CD8-positive, alpha-beta memory T cell (primary cell): ENCODE measurements at regions not wholly inside any gene's neighbourhood (a gene's known extent, or its start where the extent isn't known, plus 50 kb on each side); places are given as distances from the start of the nearest gene placed in this dataset.

Experiments
- CTCF ChIA-PET: fragments of 350-600 bp; sonication (Branson Sonifier 250); formaldehyde crosslinking; loops from one replicate; lab custom pipeline; 2021; ENCODE audit warnings: antibody characterized with exemption; lab: Charles Lee
- POLR2A ChIA-PET: fragments of 350-600 bp; sonication (Branson Sonifier 250); formaldehyde crosslinking; loops from one replicate; lab custom pipeline; 2021; ENCODE audit warnings: antibody characterized with exemption; lab: Charles Lee
- DNase-seq, 5 donors: peaks; one replicate each; pipeline versions ENCODE4 v3.0.0 to v3.0.0-alpha.2; 2020 to 2022; ENCODE audit warnings: mixed read lengths in 1 of 5
- H3K27ac ChIP-seq: one replicate; pipeline ENCODE4 v1.7.0; 2013; ENCODE audit warnings: low read depth, mild to moderate bottlenecking, low read length, moderate library complexity
- H3K27me3 ChIP-seq: 2 replicates; pipeline ENCODE4 v1.7.0; 2013; ENCODE audit warnings: low read length, mild to moderate bottlenecking; ENCODE audit not compliant: insufficient read depth, poor library complexity, severe bottlenecking
- H3K36me3 ChIP-seq: 2 replicates; pipeline ENCODE4 v1.7.0; 2013; ENCODE audit warnings: mild to moderate bottlenecking, low read length, moderate library complexity; ENCODE audit not compliant: insufficient read depth
- H3K4me1 ChIP-seq: 2 replicates; pipeline ENCODE4 v1.7.0; 2013; ENCODE audit warnings: mild to moderate bottlenecking, low read length, moderate library complexity; ENCODE audit not compliant: insufficient read depth
- H3K4me3 ChIP-seq: 2 replicates; pipeline ENCODE4 v1.7.0; 2013; ENCODE audit warnings: mild to moderate bottlenecking, low read length
- H3K9me3 ChIP-seq: 2 replicates; pipeline ENCODE4 v1.7.0; 2013; ENCODE audit warnings: mild to moderate bottlenecking, low read length
- H3K27ac Mint-ChIP-seq, 8 donors: one replicate each; pipeline ENCODE4 v1.8.0; 2020 to 2021; ENCODE audit warnings: mixed read lengths in 8 of 8, mild to moderate bottlenecking in 6 of 8, inconsistent platforms in 3 of 8, moderate library complexity in 3 of 8
- H3K27me3 Mint-ChIP-seq, 2 donors: one replicate each; pipeline ENCODE4 v1.8.0; 2020 to 2021; ENCODE audit warnings: mixed read lengths in 2 of 2, mild to moderate bottlenecking in 1 of 2, moderate library complexity in 1 of 2
- H3K36me3 Mint-ChIP-seq, 3 donors: one replicate each; pipeline ENCODE4 v1.8.0; 2020 to 2021; ENCODE audit warnings: mixed read lengths in 3 of 3, inconsistent platforms in 1 of 3, mild to moderate bottlenecking in 1 of 3
- H3K4me1 Mint-ChIP-seq, 3 donors: one replicate each; pipeline ENCODE4 v1.8.0; 2020 to 2021; ENCODE audit warnings: mixed read lengths in 3 of 3, inconsistent platforms in 1 of 3, mild to moderate bottlenecking in 1 of 3
- H3K4me3 Mint-ChIP-seq, 7 donors: one replicate each; pipeline ENCODE4 v1.8.0; 2020 to 2021; ENCODE audit warnings: mixed read lengths in 7 of 7, mild to moderate bottlenecking in 6 of 7, moderate library complexity in 4 of 7, inconsistent platforms in 2 of 7
- H3K9me3 Mint-ChIP-seq, 5 donors: one replicate each; pipeline ENCODE4 v1.8.0; 2020 to 2022; ENCODE audit warnings: mixed read lengths in 5 of 5, mild to moderate bottlenecking in 3 of 5, moderate library complexity in 2 of 5, inconsistent platforms in 1 of 5

GRCh38 chr2:41905597-41906337 is 142.1 kb upstream of the PKDCC start:
- Mint-ChIP-seq H3K27me3 (peaks cover 17 to 42% of the 10 kb centered on the region in 2 donors), H3K27ac (no peak overlapping the region), H3K4me3 (no peak overlapping the region), H3K4me1 (peaks cover 9 to 17% (median 12%) of the 10 kb centered on the region in 3 donors), H3K36me3 (peaks cover 0 to 10% (median 0%) of the 10 kb centered on the region in 3 donors), H3K9me3 (no peaks in the 10 kb centered on the region)
- no peak for DNase-seq
- Histone ChIP-seq H3K36me3 (no peaks in the 10 kb centered on the region), H3K27ac (no peak overlapping the region), H3K4me1 (no peaks in the 10 kb centered on the region), H3K27me3 (no peaks in the 10 kb centered on the region), H3K4me3 (no peak overlapping the region), H3K9me3 (no peaks in the 10 kb centered on the region)
- ChIA-PET POLR2A (no interaction called here), CTCF (no interaction called here)

GRCh38 chr2:41906338-41906725 is 141.5 kb upstream of the PKDCC start:
- H3K27ac ChIP-seq: no peak overlapping the region
- Mint-ChIP-seq H3K9me3 (no peaks in the 10 kb centered on the region), H3K27me3 (peaks cover 17 to 42% of the 10 kb centered on the region in 2 donors), H3K4me1 (peaks cover 9 to 17% (median 12%) of the 10 kb centered on the region in 3 donors), H3K4me3 (no peak overlapping the region), H3K36me3 (peaks cover 0 to 9% (median 0%) of the 10 kb centered on the region in 3 donors), H3K27ac (no peak overlapping the region)
- POLR2A ChIA-PET: no interaction called here
- H3K4me1 ChIP-seq: no peaks in the 10 kb centered on the region
- H3K4me3 ChIP-seq: no peak overlapping the region
- H3K27me3 ChIP-seq: no peaks in the 10 kb centered on the region
- no peak for DNase-seq
- H3K36me3 ChIP-seq: no peaks in the 10 kb centered on the region
- no peaks in the 10 kb centered on the region for H3K9me3 ChIP-seq
- CTCF ChIA-PET: no interaction called here

- H3K27ac Mint-ChIP-seq: no peak overlapping the region
- H3K36me3 Mint-ChIP-seq: peaks cover 0 to under 1% (median 0%) of the 10 kb centered on the region in 3 donors
- H3K27me3 Mint-ChIP-seq: peaks cover 14 to 35% of the 10 kb centered on the region in 2 donors
- DNase-seq: no peak
- Histone ChIP-seq H3K4me1 (no peaks in the 10 kb centered on the region), H3K27me3 (no peaks in the 10 kb centered on the region), H3K36me3 (no peaks in the 10 kb centered on the region), H3K4me3 (no peak overlapping the region), H3K27ac (no peak overlapping the region), H3K9me3 (no peaks in the 10 kb centered on the region)
- no peaks in the 10 kb centered on the region for H3K9me3 Mint-ChIP-seq
- CTCF ChIA-PET: interaction anchor here (0.6 kb wide), 1 partner anchor 65 kb away, joined by 3 read pairs; no protein-coding TSS in a partner anchor
- no peak overlapping the region for H3K4me3 Mint-ChIP-seq
- POLR2A ChIA-PET: no interaction called here
- H3K4me1 Mint-ChIP-seq: peaks cover 9 to 14% (median 12%) of the 10 kb centered on the region in 3 donors
These were observed 140.7 kb upstream of the PKDCC start for GRCh38 chr2:41907141-41907540.

GRCh38 chr2:41907771-41908207 is 140.0 kb upstream of the PKDCC start:
- ChIA-PET POLR2A (no interaction called here), CTCF (no interaction called here)
- Mint-ChIP-seq H3K9me3 (no peaks in the 10 kb centered on the region), H3K27ac (no peak overlapping the region), H3K4me1 (peaks cover 9 to 14% (median 12%) of the 10 kb centered on the region in 3 donors), H3K36me3 (no peaks in the 10 kb centered on the region), H3K27me3 (peaks cover 10 to 34% of the 10 kb centered on the region in 2 donors), H3K4me3 (no peak overlapping the region)
- H3K27me3 ChIP-seq: no peaks in the 10 kb centered on the region
- no peak for DNase-seq
- no peak overlapping the region for H3K4me3 ChIP-seq
- no peaks in the 10 kb centered on the region for H3K4me1 ChIP-seq
- no peaks in the 10 kb centered on the region for H3K36me3 ChIP-seq
- H3K9me3 ChIP-seq: no peaks in the 10 kb centered on the region
- no peak overlapping the region for H3K27ac ChIP-seq

GRCh38 chr2:41908349-41908748 is 139.5 kb upstream of the PKDCC start:
- DNase-seq: no peak
- ChIA-PET POLR2A (no interaction called here), CTCF (no interaction called here)
- Mint-ChIP-seq H3K4me1 (peaks cover 9 to 14% (median 12%) of the 10 kb centered on the region in 3 donors), H3K27ac (no peak overlapping the region), H3K4me3 (no peak overlapping the region), H3K36me3 (no peaks in the 10 kb centered on the region), H3K9me3 (no peaks in the 10 kb centered on the region), H3K27me3 (peaks cover 10 to 29% of the 10 kb centered on the region in 2 donors)
- Histone ChIP-seq H3K27me3 (no peaks in the 10 kb centered on the region), H3K9me3 (no peaks in the 10 kb centered on the region), H3K4me1 (no peaks in the 10 kb centered on the region), H3K27ac (no peak overlapping the region), H3K4me3 (no peak overlapping the region), H3K36me3 (no peaks in the 10 kb centered on the region)

- H3K4me3 ChIP-seq: no peak overlapping the region
- Mint-ChIP-seq H3K36me3 (peaks cover 0 to 7% (median 3%) of the 10 kb centered on the region in 3 donors), H3K27me3 (peaks cover 8 to 21% of the 10 kb centered on the region in 2 donors), H3K4me1 (peaks cover 9 to 14% (median 12%) of the 10 kb centered on the region in 3 donors), H3K9me3 (no peaks in the 10 kb centered on the region), H3K4me3 (no peak overlapping the region), H3K27ac (peak overlapping the region in 2 of 8 donors; percentile 11 to 55)
- no peak for DNase-seq
- no peaks in the 10 kb centered on the region for H3K27me3 ChIP-seq
- no peaks in the 10 kb centered on the region for H3K9me3 ChIP-seq
- H3K27ac ChIP-seq: no peak overlapping the region
- H3K4me1 ChIP-seq: no peaks in the 10 kb centered on the region
- no peaks in the 10 kb centered on the region for H3K36me3 ChIP-seq
- POLR2A ChIA-PET: no interaction called here
- CTCF ChIA-PET: no interaction called here
These were observed 138.2 kb upstream of the PKDCC start for GRCh38 chr2:41909584-41909983.

- Mint-ChIP-seq H3K27ac (no peak overlapping the region), H3K4me1 (peaks cover 9 to 14% (median 12%) of the 10 kb centered on the region in 3 donors), H3K36me3 (peaks cover 0 to 9% (median 3%) of the 10 kb centered on the region in 3 donors), H3K4me3 (no peak overlapping the region), H3K27me3 (peaks cover 8 to 18% of the 10 kb centered on the region in 2 donors), H3K9me3 (no peaks in the 10 kb centered on the region)
- no peaks in the 10 kb centered on the region for H3K27me3 ChIP-seq
- DNase-seq: no peak
- H3K27ac ChIP-seq: no peak overlapping the region
- H3K9me3 ChIP-seq: no peaks in the 10 kb centered on the region
- POLR2A ChIA-PET: no interaction called here
- CTCF ChIA-PET: no interaction called here
- H3K4me1 ChIP-seq: no peaks in the 10 kb centered on the region
- H3K36me3 ChIP-seq: no peaks in the 10 kb centered on the region
- H3K4me3 ChIP-seq: no peak overlapping the region
These were observed 137.7 kb upstream of the PKDCC start for GRCh38 chr2:41910126-41910525.

- peaks cover 5 to 16% of the 10 kb centered on the region in 2 donors for H3K27me3 Mint-ChIP-seq
- H3K9me3 Mint-ChIP-seq: no peaks in the 10 kb centered on the region
- no peak overlapping the region for H3K27ac ChIP-seq
- no peaks in the 10 kb centered on the region for H3K36me3 ChIP-seq
- no peaks in the 10 kb centered on the region for H3K27me3 ChIP-seq
- peaks cover 9 to 14% (median 12%) of the 10 kb centered on the region in 3 donors for H3K4me1 Mint-ChIP-seq
- no peak overlapping the region for H3K4me3 ChIP-seq
- peaks cover 0 to 9% (median 3%) of the 10 kb centered on the region in 3 donors for H3K36me3 Mint-ChIP-seq
- no peak overlapping the region for H3K4me3 Mint-ChIP-seq
- no peak overlapping the region for H3K27ac Mint-ChIP-seq
- no peak for DNase-seq
- H3K4me1 ChIP-seq: no peaks in the 10 kb centered on the region
- CTCF ChIA-PET: no interaction called here
- no peaks in the 10 kb centered on the region for H3K9me3 ChIP-seq
- POLR2A ChIA-PET: no interaction called here
These were observed 136.8 kb upstream of the PKDCC start for GRCh38 chr2:41911033-41911432.
